ENCODE measurements at regions not wholly inside any gene's neighbourhood (a gene's known extent, or its start where the extent isn't known, plus 50 kb on each side); places are given as distances from the start of the nearest gene placed in this dataset.

GRCh38 chr16:73287859-73288405 lies 240.0 kb upstream of the ZFHX3 start (continued):
- no peak for TF ChIP-seq ATF2 (IDR thresholded peaks at IDR 0.05; ENCODE audit: low read length)

Data from H1 (cell line).